WTC11 (cell line): ENCODE measurements at regions not wholly inside any gene's neighbourhood (a gene's known extent, or its start where the extent isn't known, plus 50 kb on each side); places are given as distances from the start of the nearest gene placed in this dataset.

ENCODE experiments used
- ATAC-seq: fragments of 200-7000 bp; cut with Tn5 transposase; 2 replicates; pipeline ENCODE4 v1.10.0; 2021; ENCODE audit warnings: mild to moderate bottlenecking, moderate library complexity
- CTCF ChIA-PET: fragments of 300-600 bp; sonication (Branson Sonifier 250); formaldehyde crosslinking; loops from one replicate; lab custom pipeline; 2021; ENCODE audit warnings: antibody characterized with exemption; lab: Charles Lee
- POLR2A ChIA-PET: fragments of 350-600 bp; sonication (Branson Sonifier 250); formaldehyde crosslinking; loops from one replicate; lab custom pipeline; 2021; ENCODE audit warnings: antibody characterized with exemption; lab: Charles Lee
- DNase-seq: peaks from one replicate; pipeline ENCODE4 v3.0.0; 2021; ENCODE audit warnings: low spot score
- H3K27ac Mint-ChIP-seq: 2 replicates; pipeline ENCODE4 v1.8.0; 2021; ENCODE audit warnings: mixed read lengths
- H3K27me3 Mint-ChIP-seq: 2 replicates; pipeline ENCODE4 v1.8.0; 2021; ENCODE audit warnings: low read depth, mild to moderate bottlenecking, moderate library complexity, mixed read lengths
- H3K36me3 Mint-ChIP-seq: 2 replicates; pipeline ENCODE4 v1.8.0; 2021; ENCODE audit warnings: mixed read lengths
- H3K4me1 Mint-ChIP-seq: 2 replicates; pipeline ENCODE4 v1.8.0; 2022; ENCODE audit warnings: mixed read lengths
- H3K4me3 Mint-ChIP-seq: 2 replicates; pipeline ENCODE4 v1.8.0; 2021; ENCODE audit warnings: mild to moderate bottlenecking, moderate library complexity, mixed read lengths
- H3K9me3 Mint-ChIP-seq: 2 replicates; pipeline ENCODE4 v1.8.0; 2021; ENCODE audit warnings: mixed read lengths
- ATF3 ChIP-seq: sonication (generic); formaldehyde crosslinking; conservative IDR thresholded peaks from 2 replicates; pipeline ENCODE4 v1.8.1; 2022; ENCODE audit warnings: mild to moderate bottlenecking, missing genetic modification reagents
- ATF6 ChIP-seq: sonication (generic); formaldehyde crosslinking; IDR thresholded peaks from 2 replicates; pipeline ENCODE4 v1.8.1; 2023; ENCODE audit warnings: mild to moderate bottlenecking, missing genetic modification reagents
- ERG ChIP-seq: fragments of 250-450 bp; sonication (Bioruptor Pico); IDR thresholded peaks from 2 replicates; pipeline ENCODE4 v1.8.0; 2021; ENCODE audit warnings: mild to moderate bottlenecking
- ESRRA ChIP-seq: sonication (generic); formaldehyde crosslinking; IDR thresholded peaks from 2 replicates; pipeline ENCODE4 v1.8.1; 2022; ENCODE audit warnings: mild to moderate bottlenecking, missing genetic modification reagents, borderline replicate concordance
- FOXP1 ChIP-seq: sonication (generic); formaldehyde crosslinking; IDR thresholded peaks from 2 replicates; pipeline ENCODE4 v1.8.0; 2022; ENCODE audit warnings: missing genetic modification reagents, mild to moderate bottlenecking, moderate library complexity, borderline replicate concordance
- GTF2I ChIP-seq: fragments of 250-450 bp; sonication (Bioruptor Pico); conservative IDR thresholded peaks from 2 replicates; pipeline ENCODE4 v1.4.0; 2021; ENCODE audit warnings: mild to moderate bottlenecking
- HMGXB4 ChIP-seq: sonication (generic); formaldehyde crosslinking; IDR thresholded peaks from 2 replicates; pipeline ENCODE4 v1.8.1; 2023; ENCODE audit warnings: mild to moderate bottlenecking, moderate library complexity, missing genetic modification reagents
- MXD4 ChIP-seq: fragments of 250-450 bp; sonication (Bioruptor Pico); IDR thresholded peaks from 2 replicates; pipeline ENCODE4 v1.8.0; 2021; ENCODE audit warnings: mild to moderate bottlenecking, moderate library complexity, borderline replicate concordance
- NFYB ChIP-seq: sonication (generic); formaldehyde crosslinking; conservative IDR thresholded peaks from 2 replicates; pipeline ENCODE4 v1.8.0; 2022; ENCODE audit warnings: low read depth, missing genetic modification reagents
- PRRX2 ChIP-seq: fragments of 250-450 bp; sonication (Bioruptor Pico); IDR thresholded peaks from 2 replicates; pipeline ENCODE4 v1.8.0; 2021; ENCODE audit warnings: mild to moderate bottlenecking
- TEAD1 ChIP-seq: sonication (generic); formaldehyde crosslinking; IDR thresholded peaks from 2 replicates; pipeline ENCODE4 v1.8.0; 2022; ENCODE audit warnings: mild to moderate bottlenecking, missing genetic modification reagents
- USF2 ChIP-seq: sonication (generic); formaldehyde crosslinking; IDR thresholded peaks from 2 replicates; pipeline ENCODE4 v1.8.1; 2023; ENCODE audit warnings: mild to moderate bottlenecking, missing genetic modification reagents, moderate library complexity
- ZBTB21 ChIP-seq: sonication (generic); formaldehyde crosslinking; IDR thresholded peaks from 2 replicates; pipeline ENCODE4 v1.8.1; 2023; ENCODE audit warnings: mild to moderate bottlenecking, missing genetic modification reagents, borderline replicate concordance
- ZNF396 ChIP-seq: fragments of 250-450 bp; sonication (Bioruptor Pico); IDR thresholded peaks from 2 replicates; pipeline ENCODE4 v1.8.0; 2021; ENCODE audit warnings: mild to moderate bottlenecking, moderate library complexity, borderline replicate concordance
- ZNF532 ChIP-seq: fragments of 250-450 bp; sonication (Bioruptor Pico); IDR thresholded peaks from 2 replicates; pipeline ENCODE4 v1.9.0; 2021; ENCODE audit warnings: mild to moderate bottlenecking, borderline replicate concordance

- no peak for TF ChIP-seq ATF3
- no peak for TF ChIP-seq ZNF396 (CRISPR knock-in tag)
Measured at GRCh38 chrX:45719751-45720501, 519.2 kb upstream of the DIPK2B start (continued).

GRCh38 chrX:45718676-45719075, 518.0 kb upstream of the DIPK2B start:
- Mint-ChIP-seq H3K36me3 (no peaks in the 10 kb centered on the region), H3K27ac (no peak overlapping the region), H3K4me3 (no peak overlapping the region), H3K9me3 (no peaks in the 10 kb centered on the region), H3K4me1 (peaks cover 12% of the 10 kb centered on the region), H3K27me3 (no peaks in the 10 kb centered on the region)
- CTCF ChIA-PET: no interaction called here
- POLR2A ChIA-PET: no interaction called here
- no peak for TF ChIP-seq GTF2I
- TF ChIP-seq ZNF532 (CRISPR knock-in tag): no peak
- no peak for TF ChIP-seq ZBTB21
- no peak for TF ChIP-seq ZNF396 (CRISPR knock-in tag)
- TF ChIP-seq TEAD1 (CRISPR knock-in tag): no peak
- no peak for TF ChIP-seq PRRX2 (CRISPR knock-in tag)
- no peak for TF ChIP-seq NFYB (CRISPR knock-in tag)
- no peak for TF ChIP-seq HMGXB4 (CRISPR knock-in tag)
- TF ChIP-seq ATF6 (CRISPR knock-in tag): no peak
- no peak for TF ChIP-seq MXD4 (CRISPR knock-in tag)
- no peak for TF ChIP-seq USF2 (CRISPR knock-in tag)
- no peak for TF ChIP-seq ESRRA (CRISPR knock-in tag)
- no peak for TF ChIP-seq FOXP1 (CRISPR knock-in tag)
- no peak for TF ChIP-seq ERG
- DNase-seq (no peak), ATAC-seq (no peak)
